ENCODE measurements at regions not wholly inside any gene's neighbourhood (a gene's known extent, or its start where the extent isn't known, plus 50 kb on each side); places are given as distances from the start of the nearest gene placed in this dataset.

- no peak for DNase-seq (ENCODE audit: low read depth, low spot score)
Observed at GRCh38 chr21:36628106-36628505, 70.8 kb upstream of the SIM2 start.

GRCh38 chr21:36628761-36629460 is 70.0 kb upstream of the SIM2 start:
- no peak for DNase-seq (ENCODE audit: low read depth, low spot score)

- DNase-seq (ENCODE audit: low read depth, low spot score), result no peak
Observed at GRCh38 chr21:36630485-36631206, 68.3 kb upstream of the SIM2 start.

- DNase-seq (ENCODE audit: low read depth, low spot score), result no peak
Observed at GRCh38 chr21:36636016-36636415, 62.9 kb upstream of the SIM2 start.

GRCh38 chr21:36636439-36636838 is 62.5 kb upstream of the SIM2 start:
- no peak for DNase-seq (ENCODE audit: low read depth, low spot score)

GRCh38 chr21:36639769-36640168 is 59.1 kb upstream of the SIM2 start:
- no peak for DNase-seq (ENCODE audit: low read depth, low spot score)

- no peak for DNase-seq (ENCODE audit: low read depth, low spot score)
Observed at GRCh38 chr21:36640174-36640720, 58.7 kb upstream of the SIM2 start.

GRCh38 chr21:36640721-36641244 is 58.1 kb upstream of the SIM2 start:
- DNase-seq (ENCODE audit: low read depth, low spot score), result no peak

- DNase-seq (ENCODE audit: low read depth, low spot score), result no peak
Observed at GRCh38 chr21:36641346-36641745, 57.6 kb upstream of the SIM2 start.

- no peak for DNase-seq (ENCODE audit: low read depth, low spot score)
Observed at GRCh38 chr21:36641886-36642285, 57.0 kb upstream of the SIM2 start.

GRCh38 chr21:36642777-36643176 is 56.1 kb upstream of the SIM2 start:
- no peak for DNase-seq (ENCODE audit: low read depth, low spot score)

GRCh38 chr21:36643374-36644250 is 55.3 kb upstream of the SIM2 start:
- no peak for DNase-seq (ENCODE audit: low read depth, low spot score)

- DNase-seq (ENCODE audit: low read depth, low spot score), result no peak
Observed at GRCh38 chr21:36646011-36646410, 52.9 kb upstream of the SIM2 start.

- no peak for DNase-seq (ENCODE audit: low read depth, low spot score)
Observed at GRCh38 chr21:36646645-36647044, 52.3 kb upstream of the SIM2 start.

- DNase-seq (ENCODE audit: low read depth, low spot score), result no peak
Observed at GRCh38 chr21:36647279-36648093, 51.4 kb upstream of the SIM2 start.

Measured in smooth muscle cell of the brain vasculature (primary cell).